Midbrain (tissue), 1 donor: ENCODE measurements at regions not wholly inside any gene's neighbourhood (a gene's known extent, or its start where the extent isn't known, plus 50 kb on each side); places are given as distances from the start of the nearest gene placed in this dataset.

Experiments used
- DNase-seq: peaks from one replicate; lab custom pipeline; 2025; lab: John Stamatoyannopoulos, UW

- no peak for DNase-seq
Measured at GRCh38 chr20:40540166-40540565, 148.9 kb downstream of the MAFB start.

GRCh38 chr20:40538131-40538530, 150.9 kb downstream of the MAFB start:
- DNase-seq, result no peak

- no peak for DNase-seq
Measured at GRCh38 chr20:40536808-40537207, 152.2 kb downstream of the MAFB start.

GRCh38 chr20:40535816-40536215, 153.2 kb downstream of the MAFB start:
- DNase-seq, result no peak

GRCh38 chr20:40532103-40532502, 156.9 kb downstream of the MAFB start:
- DNase-seq, result no peak

GRCh38 chr20:40525351-40525750, 163.7 kb downstream of the MAFB start:
- DNase-seq, result no peak

- DNase-seq, result no peak
Measured at GRCh38 chr20:40524071-40524470, 165.0 kb downstream of the MAFB start.

GRCh38 chr20:40522405-40522804, 166.6 kb downstream of the MAFB start:
- DNase-seq, result no peak

- DNase-seq, result no peak
Measured at GRCh38 chr20:40521962-40522361, 167.1 kb downstream of the MAFB start.

GRCh38 chr20:40519918-40520317, 169.1 kb downstream of the MAFB start:
- DNase-seq, result no peak

GRCh38 chr20:40512994-40513393, 176.0 kb downstream of the MAFB start:
- DNase-seq, result no peak

- no peak for DNase-seq
Measured at GRCh38 chr20:40512591-40512990, 176.4 kb downstream of the MAFB start.

GRCh38 chr20:40511478-40511877, 177.6 kb downstream of the MAFB start:
- DNase-seq, result no peak

GRCh38 chr20:40510622-40511021, 178.4 kb downstream of the MAFB start:
- no peak for DNase-seq

GRCh38 chr20:40508821-40509220, 180.2 kb downstream of the MAFB start:
- no peak for DNase-seq

GRCh38 chr20:40506537-40506939, 182.5 kb downstream of the MAFB start:
- DNase-seq, result peak; percentile 63

- no peak for DNase-seq
Measured at GRCh38 chr20:40503119-40503518, 185.9 kb downstream of the MAFB start.

GRCh38 chr20:40502576-40502975, 186.5 kb downstream of the MAFB start:
- DNase-seq, result no peak

- DNase-seq, result no peak
Measured at GRCh38 chr20:40499391-40499790, 189.6 kb downstream of the MAFB start.

- DNase-seq, result no peak
Measured at GRCh38 chr20:40497899-40498691, 190.9 kb downstream of the MAFB start.

- no peak for DNase-seq
Measured at GRCh38 chr20:40495956-40496355, 193.1 kb downstream of the MAFB start.

- DNase-seq, result no peak
Measured at GRCh38 chr20:40494248-40494647, 194.8 kb downstream of the MAFB start.

- DNase-seq, result no peak
Measured at GRCh38 chr20:40493549-40493948, 195.5 kb downstream of the MAFB start.

- no peak for DNase-seq
Measured at GRCh38 chr20:40493071-40493470, 196.0 kb downstream of the MAFB start.
